H54 (cell line): ENCODE measurements at regions not wholly inside any gene's neighbourhood (a gene's known extent, or its start where the extent isn't known, plus 50 kb on each side); places are given as distances from the start of the nearest gene placed in this dataset.

ENCODE experiments used
- DNase-seq: peaks from one replicate; pipeline ENCODE4 v3.0.0; 2011; ENCODE audit warnings: low spot score, mixed read lengths; ENCODE audit not compliant: insufficient read length
- FAIRE-seq: peaks from 3 replicates; lab custom pipeline; 2011; peaks lifted over from hg19 to GRCh38; lab: Jason Lieb, UNC
- POLR2A ChIP-seq: IDR thresholded peaks from 2 replicates; pipeline ENCODE4 v1.6.1; 2011; ENCODE audit warnings: low read depth, mild to moderate bottlenecking, low read length

GRCh38 chr4:23207059-23207458, 514.3 kb downstream of the GBA3 start:
- no peak for TF ChIP-seq POLR2A
- FAIRE-seq: no peak

GRCh38 chr4:23202712-23203247, 510.0 kb downstream of the GBA3 start:
- DNase-seq: no peak
- TF ChIP-seq POLR2A: no peak
- no peak for FAIRE-seq

More at GRCh38 chr4:23207059-23207458, 514.3 kb downstream of the GBA3 start:
- DNase-seq: no peak

- TF ChIP-seq POLR2A: no peak
- FAIRE-seq (no peak), DNase-seq (no peak)
Measured at GRCh38 chr4:23194751-23195150, 502.0 kb downstream of the GBA3 start.

- DNase-seq: no peak
- no peak for FAIRE-seq
- no peak for TF ChIP-seq POLR2A
Measured at GRCh38 chr4:23174179-23174578, 481.4 kb downstream of the GBA3 start.

- FAIRE-seq: no peak
- no peak for TF ChIP-seq POLR2A
- no peak for DNase-seq
Measured at GRCh38 chr4:23171976-23172375, 479.2 kb downstream of the GBA3 start.

- no peak for TF ChIP-seq POLR2A
- FAIRE-seq (no peak), DNase-seq (no peak)
Measured at GRCh38 chr4:23169608-23170311, 477.0 kb downstream of the GBA3 start.

- DNase-seq: no peak
- TF ChIP-seq POLR2A: no peak
- no peak for FAIRE-seq
Measured at GRCh38 chr4:23166919-23167318, 474.2 kb downstream of the GBA3 start.

- TF ChIP-seq POLR2A: no peak
- no peak for FAIRE-seq
Measured at GRCh38 chr4:23166407-23166806, 473.7 kb downstream of the GBA3 start.

GRCh38 chr4:23165669-23166068, 472.9 kb downstream of the GBA3 start:
- FAIRE-seq (no peak), DNase-seq (no peak)
- TF ChIP-seq POLR2A: no peak

More at GRCh38 chr4:23166407-23166806, 473.7 kb downstream of the GBA3 start:
- no peak for DNase-seq

GRCh38 chr4:23163647-23164436, 471.1 kb downstream of the GBA3 start:
- DNase-seq (no peak), FAIRE-seq (no peak)
- no peak for TF ChIP-seq POLR2A

GRCh38 chr4:23162275-23162674, 469.5 kb downstream of the GBA3 start:
- TF ChIP-seq POLR2A: no peak
- DNase-seq (no peak), FAIRE-seq (no peak)

- no peak for TF ChIP-seq POLR2A
- DNase-seq (no peak), FAIRE-seq (no peak)
Measured at GRCh38 chr4:23161787-23162186, 469.1 kb downstream of the GBA3 start.

GRCh38 chr4:23153076-23153475, 460.3 kb downstream of the GBA3 start:
- TF ChIP-seq POLR2A: no peak
- DNase-seq (no peak), FAIRE-seq (no peak)

GRCh38 chr4:23149815-23150214, 457.1 kb downstream of the GBA3 start:
- FAIRE-seq (no peak), DNase-seq (no peak)
- no peak for TF ChIP-seq POLR2A
